Aorta (tissue), 5 donors: ENCODE measurements at regions not wholly inside any gene's neighbourhood (a gene's known extent, or its start where the extent isn't known, plus 50 kb on each side); places are given as distances from the start of the nearest gene placed in this dataset.
A peak's percentile ranks its signal among the peaks of the same experiment; 100 is the strongest.
"Not testable (repeated sequence)": the region's sequence is repeated elsewhere in the genome, so short reads cannot be mapped to it uniquely, and the experiment has no call there.

Experiments used
- ATAC-seq: fragments of 200-7000 bp; cut with Tn5 transposase; one replicate; pipeline ENCODE4 v1.9.1; 2022; ENCODE audit warnings: moderate library complexity; ENCODE audit not compliant: low FRiP score
- DNase-seq, 2 donors: peaks; one replicate each; pipeline ENCODE4 v3.0.0-alpha.2; 2020
- H3K27ac ChIP-seq, 2 donors: one replicate each; pipeline ENCODE4 v1.5.1; 2013; ENCODE audit warnings: low read length in 2 of 2, mild to moderate bottlenecking in 2 of 2, moderate library complexity in 2 of 2, control low read depth in 1 of 2, inconsistent platforms in 1 of 2, low read depth in 1 of 2
- H3K27me3 ChIP-seq, 2 donors: one replicate each; pipeline ENCODE4 v1.6.1; 2013; ENCODE audit warnings: control low read depth in 1 of 2, low read length in 1 of 2, mild to moderate bottlenecking in 1 of 2, moderate library complexity in 1 of 2; ENCODE audit not compliant: insufficient read depth in 2 of 2, control insufficient read depth in 1 of 2
- H3K36me3 ChIP-seq, 2 donors: one replicate each; pipeline ENCODE4 v1.6.1; 2013; ENCODE audit warnings: control low read depth in 1 of 2, low read length in 1 of 2, mild to moderate bottlenecking in 1 of 2; ENCODE audit not compliant: insufficient read depth in 2 of 2, control insufficient read depth in 1 of 2
- H3K4me1 ChIP-seq, 2 donors: one replicate each; pipeline ENCODE4 v1.6.1; 2013; ENCODE audit warnings: low read length in 2 of 2, control low read depth in 1 of 2, mild to moderate bottlenecking in 1 of 2, moderate library complexity in 1 of 2; ENCODE audit not compliant: insufficient read depth in 2 of 2, control insufficient read depth in 1 of 2
- H3K4me3 ChIP-seq, 2 donors: one replicate each; pipeline ENCODE4 v1.5.1; 2013; ENCODE audit warnings: low read length in 2 of 2, control low read depth in 1 of 2, mild to moderate bottlenecking in 1 of 2
- H3K9me3 ChIP-seq: one replicate; pipeline ENCODE4 v1.6.1; 2013; ENCODE audit warnings: mild to moderate bottlenecking, low read length; ENCODE audit not compliant: control insufficient read depth
- WGBS, 2 donors: extraction: QIAGEN DNeasy Blood & Tissue Kit; methylation state at CpG; one replicate each; pipeline ENCODE4 v1.1.7; 2013; 5-methylcytosine and 5-hydroxymethylcytosine counted together
- intact Hi-C, 2 donors: fragments of 100-400 bp; cut with DNase I; formaldehyde crosslinking; loops; one replicate each; pipeline versions ENCODE4 v1.14.2 to v1.15.0; 2022
- donor health status: healthy with polysubstance abuse.
- donor health status: Bipolar disorder and iron deficiency.
- donor health status: DM: no; HTN: no; CAD: no.
- donor health status: DM: no; HTN: no; CAD: no.
- donor health status: DM: yes; HTN: yes; CAD: no.

DNA sequence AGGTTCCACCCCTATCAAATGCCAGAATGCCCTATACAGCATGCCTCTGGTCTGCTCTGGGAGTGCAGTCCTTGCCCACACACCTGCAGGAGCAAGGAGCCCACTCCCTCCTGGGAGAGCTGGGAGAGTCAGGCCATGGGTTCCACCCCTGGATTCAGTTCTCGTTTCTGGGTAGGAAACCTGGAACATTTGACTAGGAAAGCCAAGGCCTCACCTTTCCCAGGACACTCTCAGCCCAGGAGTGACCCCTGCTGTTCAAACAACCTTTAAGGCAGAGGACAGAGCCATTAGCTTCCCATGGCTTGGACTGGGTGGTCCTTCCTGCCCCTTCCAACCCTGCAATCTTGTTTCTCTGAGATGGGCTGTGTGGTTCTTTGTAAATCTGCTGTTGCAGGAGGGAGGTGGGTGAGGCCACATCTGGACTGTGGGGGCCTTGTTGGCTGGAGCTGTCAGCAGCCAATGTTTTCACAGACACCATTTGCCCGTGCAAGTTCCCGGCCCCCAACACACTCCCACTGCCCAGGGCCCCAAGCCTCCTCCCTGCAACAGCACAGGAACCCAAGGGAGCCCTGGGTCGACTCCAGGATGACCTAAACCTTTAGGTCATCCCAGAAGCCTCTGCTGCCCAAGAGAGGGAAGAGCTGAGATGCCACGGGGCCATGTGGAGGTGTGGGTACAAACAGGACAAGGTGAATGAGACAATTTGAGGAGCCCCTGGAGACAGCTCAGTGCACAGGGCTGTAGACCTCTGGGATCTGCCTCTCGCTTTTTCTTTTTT, 104.4 kb downstream of the PJA1 start:
- Histone ChIP-seq H3K4me1 (no peaks in the 10 kb centered on the region), H3K27me3 (no peaks in the 10 kb centered on the region), H3K27ac (no peak overlapping the region), H3K36me3 (no peaks in the 10 kb centered on the region), H3K4me3 (no peak overlapping the region), H3K9me3 (no peaks in the 10 kb centered on the region)
- WGBS, 2 donors = 53 to 60% methylated on average over 6 of the region's 6 CpGs
- ATAC-seq (peak; percentile 57), DNase-seq (no peak)
- intact Hi-C loops = loop anchor here (2.0 kb wide), 2 partner anchors 232 to 234 kb away; partner anchors contain the start of gene EFNB1 (in 1 of the 2)

DNA sequence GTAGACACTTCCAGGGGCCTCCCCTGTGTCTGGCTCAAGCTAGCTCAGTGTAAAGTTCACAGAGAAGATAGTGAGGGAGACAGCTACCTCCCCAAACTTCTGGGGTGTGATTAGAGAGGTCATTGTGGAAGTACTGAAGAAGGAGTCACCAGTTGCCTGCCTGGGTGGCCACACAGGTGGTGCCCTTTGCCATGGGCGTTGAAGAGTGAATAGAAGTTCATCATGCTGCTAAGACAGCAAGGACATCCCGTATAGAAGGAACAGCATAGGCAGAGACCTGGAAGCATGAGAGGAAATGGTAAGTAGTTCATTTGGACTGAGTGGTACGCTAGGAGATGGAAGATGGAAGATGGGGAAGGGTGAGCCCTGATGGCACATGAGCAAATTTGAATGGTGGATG, 110.1 kb downstream of the PJA1 start:
- Histone ChIP-seq H3K4me3 (no peak overlapping the region), H3K27ac (no peak overlapping the region), H3K4me1 (no peaks in the 10 kb centered on the region), H3K36me3 (no peaks in the 10 kb centered on the region), H3K9me3 (no peaks in the 10 kb centered on the region), H3K27me3 (no peaks in the 10 kb centered on the region)
- 88 to 93% methylated on average over 3 of the region's 3 CpGs for WGBS, 2 donors
- DNase-seq (no peak), ATAC-seq (no peak)
- intact Hi-C loops = no loop called here

DNA sequence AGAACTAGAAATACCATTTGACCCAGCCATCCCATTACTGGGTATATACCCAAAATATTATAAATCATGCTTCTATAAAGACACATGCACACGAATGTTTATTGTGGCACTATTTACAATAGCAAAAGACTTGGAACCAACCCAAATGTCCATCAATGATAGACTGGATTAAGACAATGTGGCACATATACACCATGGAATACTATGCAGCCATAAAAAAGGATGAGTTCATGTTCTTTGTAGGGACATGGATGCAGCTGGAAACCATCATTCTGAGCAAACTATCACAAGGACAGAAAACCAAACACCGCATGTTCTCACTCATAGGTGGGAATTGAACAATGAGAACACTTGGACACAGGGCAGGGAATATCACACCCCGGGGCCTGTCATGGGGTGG, 110.8 kb downstream of the PJA1 start:
- DNase-seq, intact Hi-C loops, H3K4me3 ChIP-seq, H3K27me3 ChIP-seq, H3K36me3 ChIP-seq, H3K4me1 ChIP-seq, ATAC-seq, H3K9me3 ChIP-seq, H3K27ac ChIP-seq: not testable (repeated sequence)
- WGBS, 2 donors = 89 to 92% methylated on average over 3 of the region's 3 CpGs

DNA sequence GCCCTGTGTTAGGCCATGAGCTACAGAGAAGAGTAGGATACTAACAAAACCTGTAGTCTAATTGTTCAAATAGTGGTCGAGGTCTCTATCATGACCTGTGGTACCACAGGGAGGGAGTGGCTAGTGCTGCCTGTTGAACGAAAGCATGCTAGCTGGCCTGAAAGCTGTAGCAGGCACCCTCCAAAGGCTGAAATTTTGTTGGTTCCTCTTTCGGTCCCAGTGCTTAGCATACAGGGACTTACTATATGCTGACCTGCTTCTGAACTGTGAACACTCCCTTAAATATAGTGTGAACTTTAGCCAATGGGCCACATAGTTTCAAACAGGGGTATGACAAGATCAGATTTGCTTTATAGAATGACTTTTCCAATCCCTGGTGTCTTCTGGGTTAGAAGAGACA, 113.4 kb downstream of the PJA1 start:
- ATAC-seq = no peak
- H3K4me1 ChIP-seq = no peaks in the 10 kb centered on the region
- H3K9me3 ChIP-seq = no peaks in the 10 kb centered on the region
- no peak overlapping the region for H3K27ac ChIP-seq
- intact Hi-C loops = no loop called here
- DNase-seq = no peak
- peaks cover 0 to 2% of the 10 kb centered on the region in 2 donors for H3K27me3 ChIP-seq
- H3K4me3 ChIP-seq = no peak overlapping the region
- 74 to 91% methylated on average over 3 of the region's 3 CpGs for WGBS, 2 donors
- H3K36me3 ChIP-seq = no peaks in the 10 kb centered on the region

DNA sequence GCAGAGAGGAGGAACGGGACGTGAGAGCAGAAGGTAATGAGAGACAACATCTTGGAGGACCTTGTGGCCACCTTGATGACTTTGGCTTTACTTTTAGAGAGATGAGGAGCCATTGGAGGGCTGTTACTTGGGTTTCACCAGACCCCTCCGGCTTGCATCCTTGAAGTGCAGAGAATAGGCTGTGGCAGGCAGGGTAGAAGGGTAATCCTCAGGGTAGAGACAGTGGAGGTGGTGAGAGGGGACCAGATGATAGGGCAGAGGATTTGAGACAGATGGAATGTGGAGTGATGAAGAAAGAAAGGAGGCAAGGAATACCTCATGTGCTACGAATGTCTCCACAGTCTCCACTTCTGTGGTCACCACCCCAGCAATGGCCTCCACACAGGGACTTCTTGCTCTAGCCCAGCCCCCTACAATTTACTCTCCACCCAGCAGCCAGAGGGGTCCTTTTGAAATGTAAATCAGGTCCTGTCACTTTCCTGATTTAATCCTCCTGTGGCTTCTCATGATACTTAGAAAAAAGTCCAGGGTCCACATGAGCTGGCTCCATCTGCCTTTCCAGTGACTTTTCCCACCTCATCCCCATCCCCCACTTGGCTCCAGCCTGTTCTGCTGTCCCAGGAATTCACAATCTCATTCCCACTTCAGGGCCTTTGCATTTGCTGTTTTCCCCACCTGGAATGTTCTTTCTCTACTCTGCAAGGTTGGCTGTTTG, 115.0 kb downstream of the PJA1 start:
- no peaks in the 10 kb centered on the region for H3K9me3 ChIP-seq
- 86 to 89% methylated on average over 4 of the region's 4 CpGs for WGBS, 2 donors
- no peaks in the 10 kb centered on the region for H3K4me1 ChIP-seq
- intact Hi-C loops = no loop called here
- no peak overlapping the region for H3K4me3 ChIP-seq
- peaks cover 0 to 2% of the 10 kb centered on the region in 2 donors for H3K27me3 ChIP-seq
- DNase-seq = peak in 1 of 2 donors; percentile 8
- H3K36me3 ChIP-seq = no peaks in the 10 kb centered on the region
- ATAC-seq = no peak
- H3K27ac ChIP-seq = no peak overlapping the region

DNA sequence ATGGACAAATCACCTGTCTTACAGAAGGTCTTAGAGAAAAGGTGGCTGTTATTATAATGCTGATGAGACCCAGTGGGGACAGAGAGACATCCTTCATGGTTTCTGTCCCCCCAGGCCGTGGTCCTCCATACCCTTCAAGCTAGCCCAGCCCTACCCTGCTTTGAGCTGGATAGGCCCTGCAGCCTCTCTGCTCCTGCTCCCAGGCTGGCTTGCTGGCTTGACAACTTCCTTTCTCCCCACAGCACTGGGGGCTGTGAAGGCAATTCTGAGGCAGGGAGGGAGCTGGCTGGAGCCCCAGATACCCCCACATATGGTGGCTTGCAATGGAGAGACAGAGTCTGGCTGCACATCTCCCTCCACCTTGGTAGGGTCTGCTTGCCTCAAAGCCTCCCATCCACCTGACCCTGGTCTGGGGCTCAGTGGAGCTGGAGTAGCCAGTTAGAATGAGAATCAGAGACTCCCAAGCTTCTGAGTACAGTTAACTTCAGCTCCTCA, 118.2 kb downstream of the PJA1 start:
- Histone ChIP-seq H3K27ac (no peak overlapping the region), H3K36me3 (no peaks in the 10 kb centered on the region), H3K9me3 (no peaks in the 10 kb centered on the region), H3K4me1 (no peaks in the 10 kb centered on the region), H3K27me3 (peaks cover 0 to 2% of the 10 kb centered on the region in 2 donors), H3K4me3 (no peak overlapping the region)
- intact Hi-C loops = no loop called here
- WGBS, 2 donors = 81 to 97% methylated on average over 1 of the region's 1 CpG
- no peak for DNase-seq
- no peak for ATAC-seq

DNA sequence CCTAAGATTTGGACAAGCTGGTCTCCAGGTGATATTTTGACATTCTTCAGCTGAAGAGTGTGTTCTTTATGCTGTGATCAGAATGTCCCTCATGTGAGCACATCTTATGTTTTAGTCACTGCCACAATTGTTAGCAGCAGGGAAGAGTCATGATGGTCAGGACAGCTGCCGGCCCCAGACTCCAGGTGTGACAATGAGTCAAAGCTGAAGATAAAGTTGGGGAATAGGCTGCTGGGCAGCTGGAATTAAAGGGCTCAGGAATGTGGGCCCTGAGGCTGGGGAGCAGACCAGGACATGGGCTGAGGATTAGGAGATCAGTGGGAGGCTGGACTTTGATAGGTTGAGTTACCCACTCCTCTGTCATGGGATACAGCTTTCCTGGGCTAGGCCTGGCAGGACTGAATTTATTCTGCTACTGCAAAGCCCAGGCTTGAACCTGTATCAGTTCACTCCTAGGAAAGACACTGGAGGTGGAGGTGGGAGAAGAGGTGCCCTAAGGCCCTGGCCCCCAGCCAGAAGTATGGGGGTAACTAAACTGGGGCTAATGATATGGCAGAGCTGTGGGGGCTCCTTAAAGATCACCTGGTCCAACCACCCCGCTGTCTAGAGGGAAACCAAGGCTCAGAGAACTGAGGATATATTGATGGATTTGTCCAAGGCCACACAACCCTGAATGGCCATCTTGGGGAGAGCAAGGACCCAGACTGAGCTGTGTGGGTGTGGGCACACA, 119.5 kb downstream of the PJA1 start:
- no peak for DNase-seq
- no peak for ATAC-seq
- Histone ChIP-seq H3K9me3 (no peaks in the 10 kb centered on the region), H3K27me3 (peaks cover 0 to 2% of the 10 kb centered on the region in 2 donors), H3K4me3 (no peak overlapping the region), H3K27ac (no peak overlapping the region), H3K4me1 (no peaks in the 10 kb centered on the region), H3K36me3 (no peaks in the 10 kb centered on the region)
- intact Hi-C loops = no loop called here
- 89 to 98% methylated on average over 2 of the region's 2 CpGs for WGBS, 2 donors

DNA sequence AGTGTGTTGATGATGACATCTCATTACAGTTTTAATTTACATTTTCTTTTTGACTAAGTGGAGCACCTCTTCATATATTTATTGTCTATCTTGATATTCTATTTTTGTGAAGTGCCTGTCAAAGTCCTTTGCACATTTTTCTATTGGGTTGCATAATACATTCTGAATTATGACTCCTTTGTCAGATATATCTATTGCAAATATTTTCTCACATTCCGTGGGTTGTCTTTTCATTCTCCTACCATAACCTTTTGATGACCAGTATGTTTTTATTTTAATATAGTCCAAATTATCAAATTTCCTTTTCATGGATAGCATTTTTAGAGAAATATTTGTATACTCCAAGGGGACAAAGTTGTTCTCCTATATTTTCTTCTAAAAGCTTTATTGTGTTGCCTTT, 126.4 kb downstream of the PJA1 start:
- intact Hi-C loops = no loop called here
- no peaks in the 10 kb centered on the region for H3K36me3 ChIP-seq
- DNase-seq (no peak), ATAC-seq (no peak)
- H3K27me3 ChIP-seq = no peaks in the 10 kb centered on the region
- no peak overlapping the region for H3K4me3 ChIP-seq
- H3K9me3 ChIP-seq = no peaks in the 10 kb centered on the region
- 66 to 79% methylated on average over 1 of the region's 1 CpG for WGBS, 2 donors
- no peak overlapping the region for H3K27ac ChIP-seq
- no peaks in the 10 kb centered on the region for H3K4me1 ChIP-seq
